ENCODE measurements at regions not wholly inside any gene's neighbourhood (a gene's known extent, or its start where the extent isn't known, plus 50 kb on each side); places are given as distances from the start of the nearest gene placed in this dataset.
"Not testable (repeated sequence)": the region's sequence is repeated elsewhere in the genome, so short reads cannot be mapped to it uniquely, and the experiment has no call there.

GRCh38 chrX:143378851-143379250 is 138.4 kb downstream of the SPANXN3 start:
- Histone ChIP-seq H3K27me3 (ENCODE audit: low read depth) (no peaks in the 10 kb centered on the region), H3K9me3 (replicated peaks) (peaks cover 13% of the 10 kb centered on the region), H3K27ac (replicated peaks) (no peak overlapping the region), H3K4me3 (no peak overlapping the region), H3K36me3 (no peaks in the 10 kb centered on the region), H3K4me1 (no peaks in the 10 kb centered on the region)
- no peak for TF ChIP-seq CTCF (IDR thresholded peaks at IDR 0.05; ENCODE audit: borderline replicate concordance)
- DNase-seq, result no peak
- intact Hi-C loops (cut with micrococcal nuclease), result no loop called here

GRCh38 chrX:143363419-143363818 is 153.9 kb downstream of the SPANXN3 start:
- no peaks in the 10 kb centered on the region for H3K4me1 ChIP-seq
- no peak overlapping the region for H3K27ac ChIP-seq (replicated peaks)
- intact Hi-C loops (cut with micrococcal nuclease), result no loop called here

GRCh38 chrX:143340190-143340589 is 177.1 kb downstream of the SPANXN3 start:
- intact Hi-C loops (cut with micrococcal nuclease), result no loop called here
- no peaks in the 10 kb centered on the region for H3K9me3 ChIP-seq (replicated peaks)
- no peaks in the 10 kb centered on the region for H3K27me3 ChIP-seq (ENCODE audit: low read depth)
- no peak overlapping the region for H3K4me3 ChIP-seq
- no peak for TF ChIP-seq CTCF (IDR thresholded peaks at IDR 0.05; ENCODE audit: borderline replicate concordance)
- H3K36me3 ChIP-seq, result no peaks in the 10 kb centered on the region
- no peak for DNase-seq
- no peak overlapping the region for H3K27ac ChIP-seq (replicated peaks)
- no peaks in the 10 kb centered on the region for H3K4me1 ChIP-seq

More at GRCh38 chrX:143363419-143363818, 153.9 kb downstream of the SPANXN3 start:
- Histone ChIP-seq H3K9me3 (replicated peaks) (no peaks in the 10 kb centered on the region), H3K36me3 (no peaks in the 10 kb centered on the region), H3K27me3 (ENCODE audit: low read depth) (no peaks in the 10 kb centered on the region), H3K4me3 (no peak overlapping the region)
- TF ChIP-seq CTCF (IDR thresholded peaks at IDR 0.05; ENCODE audit: borderline replicate concordance), result no peak
- DNase-seq, result no peak

GRCh38 chrX:143336261-143336660 is 181.0 kb downstream of the SPANXN3 start:
- Histone ChIP-seq H3K36me3 (no peaks in the 10 kb centered on the region), H3K4me1 (no peaks in the 10 kb centered on the region), H3K4me3 (no peak overlapping the region), H3K27ac (replicated peaks) (no peak overlapping the region), H3K9me3 (replicated peaks) (no peaks in the 10 kb centered on the region), H3K27me3 (ENCODE audit: low read depth) (no peaks in the 10 kb centered on the region)
- no peak for DNase-seq
- intact Hi-C loops (cut with micrococcal nuclease), result no loop called here
- TF ChIP-seq CTCF (IDR thresholded peaks at IDR 0.05; ENCODE audit: borderline replicate concordance), result no peak

- no peaks in the 10 kb centered on the region for H3K9me3 ChIP-seq (replicated peaks)
- TF ChIP-seq CTCF (IDR thresholded peaks at IDR 0.05; ENCODE audit: borderline replicate concordance), result no peak
- no peak overlapping the region for H3K27ac ChIP-seq (replicated peaks)
- H3K4me3 ChIP-seq, result no peak overlapping the region
- no peaks in the 10 kb centered on the region for H3K27me3 ChIP-seq (ENCODE audit: low read depth)
- intact Hi-C loops (cut with micrococcal nuclease), result no loop called here
- no peaks in the 10 kb centered on the region for H3K36me3 ChIP-seq
- no peaks in the 10 kb centered on the region for H3K4me1 ChIP-seq
- DNase-seq, result no peak
These were observed 197.7 kb downstream of the SPANXN3 start for GRCh38 chrX:143319526-143319925.

- H3K27me3 ChIP-seq (ENCODE audit: low read depth); H3K27ac ChIP-seq (replicated peaks); H3K4me1 ChIP-seq; DNase-seq; H3K36me3 ChIP-seq; intact Hi-C loops (cut with micrococcal nuclease); H3K4me3 ChIP-seq; H3K9me3 ChIP-seq (replicated peaks): not testable (repeated sequence)
These were observed 198.4 kb downstream of the SPANXN3 start for GRCh38 chrX:143318857-143319256.
